ENCODE measurements at regions not wholly inside any gene's neighbourhood (a gene's known extent, or its start where the extent isn't known, plus 50 kb on each side); places are given as distances from the start of the nearest gene placed in this dataset.
A peak's percentile ranks its signal among the peaks of the same experiment; 100 is the strongest.

GRCh38 chr21:27831816-27832569, 865.1 kb upstream of the ADAMTS5 start:
- peaks cover 22% of the 10 kb centered on the region for H3K4me1 Mint-ChIP-seq
- H3K27ac Mint-ChIP-seq, result peak overlapping the region; percentile 62
- no peak overlapping the region for H3K4me3 Mint-ChIP-seq
- TF ChIP-seq CTCF (IDR thresholded peaks at IDR 0.05; ENCODE audit: unreplicated experiment), result no peak
- peaks cover 21% of the 10 kb centered on the region for H3K9me3 Mint-ChIP-seq
- no peak for DNase-seq (ENCODE audit: low spot score in 2 of 2, unreplicated experiment in 2 of 2)
- peaks cover 10% of the 10 kb centered on the region for H3K36me3 Mint-ChIP-seq
- no peaks in the 10 kb centered on the region for H3K27me3 Mint-ChIP-seq (ENCODE audit: low read depth)

GRCh38 chr21:27831177-27831576, 864.3 kb upstream of the ADAMTS5 start:
- H3K4me1 Mint-ChIP-seq, result peaks cover 21% of the 10 kb centered on the region
- no peak for TF ChIP-seq CTCF (IDR thresholded peaks at IDR 0.05; ENCODE audit: unreplicated experiment)
- DNase-seq (ENCODE audit: low spot score in 2 of 2, unreplicated experiment in 2 of 2), result no peak
- H3K27me3 Mint-ChIP-seq (ENCODE audit: low read depth), result no peaks in the 10 kb centered on the region
- H3K36me3 Mint-ChIP-seq, result peaks cover 6% of the 10 kb centered on the region
- peaks cover 21% of the 10 kb centered on the region for H3K9me3 Mint-ChIP-seq
- no peak overlapping the region for H3K4me3 Mint-ChIP-seq
- H3K27ac Mint-ChIP-seq, result no peak overlapping the region

- Mint-ChIP-seq H3K4me3 (no peak overlapping the region), H3K9me3 (peaks cover 10% of the 10 kb centered on the region), H3K27ac (no peak overlapping the region), H3K36me3 (no peaks in the 10 kb centered on the region), H3K27me3 (ENCODE audit: low read depth) (no peaks in the 10 kb centered on the region), H3K4me1 (peaks cover 21% of the 10 kb centered on the region)
- no peak for TF ChIP-seq CTCF (IDR thresholded peaks at IDR 0.05; ENCODE audit: unreplicated experiment)
- DNase-seq (ENCODE audit: low spot score in 2 of 2, unreplicated experiment in 2 of 2), result no peak
Measured at GRCh38 chr21:27827972-27828371, 861.1 kb upstream of the ADAMTS5 start.

GRCh38 chr21:27825035-27825434, 858.1 kb upstream of the ADAMTS5 start:
- no peak for TF ChIP-seq CTCF (IDR thresholded peaks at IDR 0.05; ENCODE audit: unreplicated experiment)
- Mint-ChIP-seq H3K27ac (no peak overlapping the region), H3K27me3 (ENCODE audit: low read depth) (no peaks in the 10 kb centered on the region), H3K4me3 (no peak overlapping the region), H3K4me1 (peaks cover 5% of the 10 kb centered on the region), H3K36me3 (no peaks in the 10 kb centered on the region), H3K9me3 (peaks cover 15% of the 10 kb centered on the region)
- no peak for DNase-seq (ENCODE audit: low spot score in 2 of 2, unreplicated experiment in 2 of 2)

GRCh38 chr21:27823652-27824201, 856.8 kb upstream of the ADAMTS5 start:
- TF ChIP-seq CTCF (IDR thresholded peaks at IDR 0.05; ENCODE audit: unreplicated experiment), result no peak
- peak overlapping the region; percentile 59 for H3K27ac Mint-ChIP-seq
- H3K36me3 Mint-ChIP-seq, result no peaks in the 10 kb centered on the region
- peaks cover 15% of the 10 kb centered on the region for H3K4me1 Mint-ChIP-seq
- DNase-seq (ENCODE audit: low spot score in 2 of 2, unreplicated experiment in 2 of 2), result no peak
- no peak overlapping the region for H3K4me3 Mint-ChIP-seq
- peaks cover 15% of the 10 kb centered on the region for H3K9me3 Mint-ChIP-seq
- no peaks in the 10 kb centered on the region for H3K27me3 Mint-ChIP-seq (ENCODE audit: low read depth)

All from mesothelial cell of epicardium (in vitro differentiated cells).